ENCODE measurements at regions not wholly inside any gene's neighbourhood (a gene's known extent, or its start where the extent isn't known, plus 50 kb on each side); places are given as distances from the start of the nearest gene placed in this dataset.

GRCh38 chr11:8833568-8834315, 77.2 kb upstream of the AKIP1 start:
- no peak for DNase-seq
- no peak for ATAC-seq
- intact Hi-C loops (cut with DNase I): no loop called here

GRCh38 chr11:8834379-8834778, 76.6 kb upstream of the AKIP1 start:
- ATAC-seq (no peak), DNase-seq (no peak)
- intact Hi-C loops (cut with DNase I): no loop called here

GRCh38 chr11:8838248-8838647, 72.7 kb upstream of the AKIP1 start:
- intact Hi-C loops (cut with DNase I): no loop called here
- peak; percentile 53 to 63 for ATAC-seq
- DNase-seq: no peak

GRCh38 chr11:8839306-8839956, 71.6 kb upstream of the AKIP1 start:
- intact Hi-C loops (cut with DNase I): no loop called here
- DNase-seq (no peak), ATAC-seq (no peak)

GRCh38 chr11:8839957-8840945, 70.7 kb upstream of the AKIP1 start:
- intact Hi-C loops (cut with DNase I): no loop called here
- ATAC-seq (peak; percentile 15 to 61), DNase-seq (no peak)

GRCh38 chr11:8841899-8842298, 69.1 kb upstream of the AKIP1 start:
- DNase-seq (no peak), ATAC-seq (no peak)
- intact Hi-C loops (cut with DNase I): no loop called here

- intact Hi-C loops (cut with DNase I): no loop called here
- no peak for DNase-seq
- ATAC-seq: no peak
Measured at GRCh38 chr11:8858808-8859207, 52.2 kb upstream of the AKIP1 start.

All from left cardiac atrium (tissue), 4 donors.